Endothelial cell of umbilical vein (primary cell): ENCODE measurements at regions not wholly inside any gene's neighbourhood (a gene's known extent, or its start where the extent isn't known, plus 50 kb on each side); places are given as distances from the start of the nearest gene placed in this dataset.

Experiments used
- BruUV-seq: library from RNA; stranded (reverse); fragments of 400-500 nt; replicated peaks from 2 replicates; lab custom pipeline; 2021; lab: Mats Ljungman, UMichigan
- CTCF ChIA-PET: fragments of 300-600, 350-600 bp; sonication (Branson Sonifier 250); formaldehyde crosslinking; loops from one replicate; lab custom pipeline; 2021; ENCODE audit warnings: antibody characterized with exemption, inconsistent platforms; lab: Charles Lee
- POLR2A ChIA-PET: fragments of 300-600, 350-600 bp; sonication (Branson Sonifier 250); formaldehyde crosslinking; loops from one replicate; lab custom pipeline; 2021; ENCODE audit warnings: antibody characterized with exemption, inconsistent platforms; lab: Charles Lee
- DNase-seq: peaks from one replicate; pipeline ENCODE4 v3.0.0-alpha.2; 2011; ENCODE audit warnings: low read depth, low spot score
- FAIRE-seq: peaks from 2 replicates; lab custom pipeline; 2011; peaks lifted over from hg19 to GRCh38; lab: Jason Lieb, UNC
- H2AFZ ChIP-seq: 2 replicates; pipeline ENCODE4 v1.6.0; 2012; ENCODE audit warnings: low read depth, low read length, control low read depth, inconsistent platforms
- H3K27ac ChIP-seq: 2 replicates; pipeline ENCODE4 v1.5.1; 2011; ENCODE audit warnings: low read depth, mild to moderate bottlenecking, control low read depth, low read length, moderate library complexity; ENCODE audit not compliant: insufficient read depth
- H3K27me3 ChIP-seq, 2 experiments: 2 replicates each; pipeline versions ENCODE4 v1.6.0 to v1.6.1; 2011; ENCODE audit warnings: low read length in 2 of 2, mixed read lengths in 1 of 2; ENCODE audit not compliant: control insufficient read depth in 2 of 2, insufficient read depth in 2 of 2
- H3K36me3 ChIP-seq, 2 experiments: 2 replicates in 1 of 2; 3 replicates in 1 of 2; pipeline ENCODE4 v1.5.1; 2011; ENCODE audit warnings: low read length in 2 of 2, mild to moderate bottlenecking in 1 of 2, moderate library complexity in 1 of 2; ENCODE audit not compliant: control insufficient read depth in 2 of 2, insufficient read depth in 2 of 2; ENCODE audit errors: extremely low read depth in 1 of 2
- H3K4me1 ChIP-seq: 3 replicates; pipeline ENCODE4 v1.5.1; 2011; ENCODE audit warnings: mild to moderate bottlenecking, low read length; ENCODE audit not compliant: control insufficient read depth, insufficient read depth; ENCODE audit errors: extremely low read depth
- H3K4me2 ChIP-seq: 2 replicates; pipeline ENCODE4 v1.6.1; 2011; ENCODE audit warnings: low read length, control low read depth, mixed read lengths; ENCODE audit not compliant: insufficient read depth
- H3K4me3 ChIP-seq, 3 experiments: fragments of 200-600 bp in 1 of 3; sonication (generic), shearing (Covaris generic) in 1 of 3; replicated peaks in 1 of 3; 2 replicates each; pipeline ENCODE4 v1.5.1; 2011 to 2016; ENCODE audit warnings: control low read depth in 3 of 3, low read length in 3 of 3, mild to moderate bottlenecking in 2 of 3, inconsistent platforms in 1 of 3, low read depth in 1 of 3, moderate library complexity in 1 of 3; ENCODE audit not compliant: insufficient read depth in 1 of 3
- H3K79me2 ChIP-seq: 2 replicates; pipeline ENCODE4 v1.6.0; 2012; ENCODE audit warnings: low read length, inconsistent platforms; ENCODE audit not compliant: control insufficient read depth, insufficient read depth
- H3K9ac ChIP-seq: replicated peaks from 2 replicates; pipeline ENCODE3; 2011; ENCODE audit warnings: low read length, control low read depth; ENCODE audit not compliant: insufficient read depth; ENCODE audit errors: extremely low read depth
- H3K9me1 ChIP-seq: replicated peaks from 3 replicates; pipeline ENCODE4 v1.6.0; 2011; ENCODE audit warnings: mild to moderate bottlenecking, low read length; ENCODE audit not compliant: control insufficient read depth, insufficient read depth; ENCODE audit errors: extremely low read depth
- H3K9me3 ChIP-seq: replicated peaks from 2 replicates; pipeline ENCODE4 v1.5.1; 2012; ENCODE audit warnings: low read length, inconsistent platforms; ENCODE audit not compliant: control insufficient read depth, insufficient read depth
- H4K20me1 ChIP-seq: replicated peaks from 2 replicates; pipeline ENCODE3; 2011; ENCODE audit warnings: mild to moderate bottlenecking, low read length; ENCODE audit not compliant: control insufficient read depth, insufficient read depth; ENCODE audit errors: extremely low read depth
- EZH2 ChIP-seq: IDR thresholded peaks from 2 replicates; pipeline ENCODE4 v1.6.1; 2012; ENCODE audit warnings: borderline replicate concordance, low read depth, mild to moderate bottlenecking, moderate library complexity, low read length, inconsistent platforms; ENCODE audit not compliant: severe bottlenecking
- FOS ChIP-seq: IDR thresholded peaks from 2 replicates; pipeline ENCODE4 v1.6.1; 2011; ENCODE audit warnings: mild to moderate bottlenecking, low read length, moderate library complexity, borderline replicate concordance; ENCODE audit not compliant: insufficient read depth
- GATA2 ChIP-seq: IDR thresholded peaks from 2 replicates; pipeline ENCODE4 v1.7.0; 2011; ENCODE audit warnings: low read depth, mild to moderate bottlenecking, moderate library complexity, mixed read lengths, low read length; ENCODE audit not compliant: insufficient read length, insufficient read depth
- JUN ChIP-seq: IDR thresholded peaks from 2 replicates; pipeline ENCODE4 v1.6.1; 2011; ENCODE audit warnings: borderline replicate concordance, low read depth; ENCODE audit not compliant: insufficient read length, insufficient read depth
- MAX ChIP-seq: IDR thresholded peaks from 2 replicates; pipeline ENCODE4 v1.6.1; 2011; ENCODE audit not compliant: insufficient read depth, insufficient read length
- MYC ChIP-seq: IDR thresholded peaks from one replicate; pipeline ENCODE4 v1.6.1; 2011; ENCODE audit warnings: mild to moderate bottlenecking, low read depth, low read length
- POLR2A ChIP-seq: IDR thresholded peaks from 2 replicates; pipeline ENCODE4 v1.6.1; 2012; ENCODE audit warnings: low read depth, mild to moderate bottlenecking, control low read depth, low read length
- POLR2AphosphoS5 ChIP-seq: IDR thresholded peaks from 2 replicates; pipeline ENCODE4 v1.6.1; 2012; ENCODE audit warnings: low read depth, mild to moderate bottlenecking, control low read depth, low read length, moderate library complexity; ENCODE audit not compliant: insufficient read depth
- dilution Hi-C: fragments of 300-500 bp; cut with MboI; formaldehyde crosslinking; loops from one replicate; pipeline ENCODE4 v1.15.0; 2019; ENCODE audit warnings: low sequenced_read_pairs; ENCODE audit not compliant: extremely low pct_ligation_motif_present
- intact Hi-C: fragments of 100-400 bp; cut with micrococcal nuclease; formaldehyde crosslinking; loops from one replicate; pipeline ENCODE4 v1.10.0; 2022
- TF ChIP-seq, protein P1 (sequence below), 2 donors: IDR thresholded peaks; 1 replicate in 1 of 2; 2 replicates in 1 of 2; pipeline ENCODE4 v1.5.1; 2011; ENCODE audit warnings: low read length in 2 of 2, mild to moderate bottlenecking in 2 of 2, moderate library complexity in 2 of 2, control low read depth in 1 of 2, inconsistent platforms in 1 of 2, low read depth in 1 of 2; ENCODE audit not compliant: insufficient read depth in 1 of 2; ENCODE audit errors: extremely low read depth in 1 of 2

DNA sequence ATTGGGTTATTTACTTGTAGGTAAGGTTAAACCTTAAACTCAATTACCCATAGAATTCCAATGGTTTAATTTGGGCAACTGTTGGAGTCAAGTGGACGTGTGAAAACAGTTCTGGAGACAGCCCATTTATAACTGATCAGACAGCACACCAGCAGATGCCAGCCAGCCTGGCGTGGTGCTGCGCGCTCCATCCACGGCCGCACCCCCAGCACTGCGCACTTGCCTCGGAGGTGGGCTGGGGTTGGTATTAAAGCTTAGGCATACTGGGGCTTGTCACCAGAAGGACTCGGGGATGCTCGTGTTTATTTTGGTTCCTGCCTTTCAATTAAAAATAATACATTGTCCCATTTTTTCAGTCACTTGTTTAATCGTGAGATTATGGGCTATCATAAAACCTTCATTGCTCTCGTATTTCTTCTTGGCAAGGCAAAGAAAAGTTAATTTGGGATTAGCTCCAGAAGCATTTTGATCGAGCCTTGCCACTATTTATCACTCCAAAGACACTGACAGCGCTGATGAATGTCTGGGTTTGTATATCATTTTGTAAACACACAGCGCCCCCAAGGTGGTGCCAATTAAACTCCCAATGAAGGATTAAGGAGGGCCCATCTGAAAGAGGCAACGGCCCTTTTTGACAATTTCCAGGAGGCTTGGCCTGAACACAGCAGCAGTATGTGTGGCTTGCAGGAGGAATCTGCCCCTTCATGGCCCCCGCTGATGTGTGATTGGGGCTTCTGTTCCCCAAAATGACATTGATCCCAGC lies 204.5 kb upstream of the CXCL12 start:
- FAIRE-seq (no peak), DNase-seq (no peak)
- intact Hi-C loops = no loop called here
- Histone ChIP-seq H3K4me2 (no peak overlapping the region), H3K9me1 (no peaks in the 10 kb centered on the region), H3K36me3 (no peaks in the 10 kb centered on the region), H3K27ac (no peak overlapping the region), H3K9me3 (no peaks in the 10 kb centered on the region), H3K4me1 (no peaks in the 10 kb centered on the region), H2AFZ (no peak overlapping the region), H3K79me2 (no peaks in the 10 kb centered on the region), H3K4me3 (no peak overlapping the region), H4K20me1 (no peaks in the 10 kb centered on the region), H3K9ac (no peak overlapping the region), H3K27me3 (no peaks in the 10 kb centered on the region)
- BruUV-seq = no TSS peak
- ChIA-PET POLR2A (no interaction called here), CTCF (no interaction called here)
- TF ChIP-seq POLR2A (no peak), POLR2AphosphoS5 (no peak), GATA2 (no peak), MAX (no peak), EZH2 (no peak), FOS (no peak), MYC (no peak), JUN (no peak)
- TF ChIP-seq, protein P1, sequence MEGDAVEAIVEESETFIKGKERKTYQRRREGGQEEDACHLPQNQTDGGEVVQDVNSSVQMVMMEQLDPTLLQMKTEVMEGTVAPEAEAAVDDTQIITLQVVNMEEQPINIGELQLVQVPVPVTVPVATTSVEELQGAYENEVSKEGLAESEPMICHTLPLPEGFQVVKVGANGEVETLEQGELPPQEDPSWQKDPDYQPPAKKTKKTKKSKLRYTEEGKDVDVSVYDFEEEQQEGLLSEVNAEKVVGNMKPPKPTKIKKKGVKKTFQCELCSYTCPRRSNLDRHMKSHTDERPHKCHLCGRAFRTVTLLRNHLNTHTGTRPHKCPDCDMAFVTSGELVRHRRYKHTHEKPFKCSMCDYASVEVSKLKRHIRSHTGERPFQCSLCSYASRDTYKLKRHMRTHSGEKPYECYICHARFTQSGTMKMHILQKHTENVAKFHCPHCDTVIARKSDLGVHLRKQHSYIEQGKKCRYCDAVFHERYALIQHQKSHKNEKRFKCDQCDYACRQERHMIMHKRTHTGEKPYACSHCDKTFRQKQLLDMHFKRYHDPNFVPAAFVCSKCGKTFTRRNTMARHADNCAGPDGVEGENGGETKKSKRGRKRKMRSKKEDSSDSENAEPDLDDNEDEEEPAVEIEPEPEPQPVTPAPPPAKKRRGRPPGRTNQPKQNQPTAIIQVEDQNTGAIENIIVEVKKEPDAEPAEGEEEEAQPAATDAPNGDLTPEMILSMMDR (IDR thresholded peaks at IDR 0.05; ENCODE audit: extremely low read depth in 1 of 2, insufficient read depth in 1 of 2, low read depth in 1 of 2, low read length in 2 of 2) = no peak
- dilution Hi-C loops = no loop called here
